Neural crest cell (in vitro differentiated cells): ENCODE measurements at regions not wholly inside any gene's neighbourhood (a gene's known extent, or its start where the extent isn't known, plus 50 kb on each side); places are given as distances from the start of the nearest gene placed in this dataset.

Experiments
- DNase-seq: peaks from one replicate; pipeline ENCODE4 v3.0.0; 2021; ENCODE audit warnings: low read depth, mixed read lengths, low spot score
- H3K27ac Mint-ChIP-seq: one replicate; pipeline ENCODE4 v1.8.0; 2021; ENCODE audit warnings: mild to moderate bottlenecking, mixed read lengths; ENCODE audit not compliant: unreplicated experiment
- H3K27me3 Mint-ChIP-seq: 2 replicates; pipeline ENCODE4 v1.8.0; 2021; ENCODE audit warnings: low read depth, mild to moderate bottlenecking, mixed read lengths
- H3K36me3 Mint-ChIP-seq: 2 replicates; pipeline ENCODE4 v1.8.0; 2021; ENCODE audit warnings: low read depth, mild to moderate bottlenecking, mixed read lengths
- H3K4me1 Mint-ChIP-seq: 2 replicates; pipeline ENCODE4 v1.8.0; 2021; ENCODE audit warnings: mixed read lengths
- H3K4me3 Mint-ChIP-seq: one replicate; pipeline ENCODE4 v1.8.0; 2021; ENCODE audit warnings: mild to moderate bottlenecking, mixed read lengths
- H3K9me3 Mint-ChIP-seq: 2 replicates; pipeline ENCODE4 v1.8.0; 2021; ENCODE audit warnings: mixed read lengths
- CTCF ChIP-seq: fragments of 200-600 bp; sonication (generic); conservative IDR thresholded peaks from 2 replicates; pipeline ENCODE4 v1.5.0; 2021; ENCODE audit warnings: antibody characterized with exemption, mild to moderate bottlenecking

- Mint-ChIP-seq H3K36me3 (no peaks in the 10 kb centered on the region), H3K4me3 (no peak overlapping the region), H3K9me3 (no peaks in the 10 kb centered on the region), H3K27me3 (peaks cover 80% of the 10 kb centered on the region), H3K27ac (no peak overlapping the region), H3K4me1 (peaks cover 12% of the 10 kb centered on the region)
- DNase-seq = no peak
- TF ChIP-seq CTCF = no peak
These were observed 68.3 kb upstream of the RAB11FIP2 start for GRCh38 chr10:118114992-118115391.

- Mint-ChIP-seq H3K4me1 (peaks cover 17% of the 10 kb centered on the region), H3K9me3 (no peaks in the 10 kb centered on the region), H3K4me3 (no peak overlapping the region), H3K27me3 (peaks cover 60% of the 10 kb centered on the region), H3K27ac (no peak overlapping the region), H3K36me3 (no peaks in the 10 kb centered on the region)
- no peak for TF ChIP-seq CTCF
- DNase-seq = no peak
These were observed 65.9 kb upstream of the RAB11FIP2 start for GRCh38 chr10:118112543-118113125.

GRCh38 chr10:118110750-118111149 lies 64.0 kb upstream of the RAB11FIP2 start:
- Mint-ChIP-seq H3K27ac (no peak overlapping the region), H3K4me3 (no peak overlapping the region), H3K9me3 (no peaks in the 10 kb centered on the region), H3K4me1 (peaks cover 9% of the 10 kb centered on the region), H3K36me3 (no peaks in the 10 kb centered on the region), H3K27me3 (peaks cover 41% of the 10 kb centered on the region)
- no peak for TF ChIP-seq CTCF
- DNase-seq = no peak

- H3K9me3 Mint-ChIP-seq = no peaks in the 10 kb centered on the region
- H3K36me3 Mint-ChIP-seq = no peaks in the 10 kb centered on the region
- peaks cover 20% of the 10 kb centered on the region for H3K27me3 Mint-ChIP-seq
- no peak overlapping the region for H3K27ac Mint-ChIP-seq
- peaks cover 5% of the 10 kb centered on the region for H3K4me1 Mint-ChIP-seq
- no peak for DNase-seq
- H3K4me3 Mint-ChIP-seq = no peak overlapping the region
- TF ChIP-seq CTCF = no peak
These were observed 61.7 kb upstream of the RAB11FIP2 start for GRCh38 chr10:118108194-118109026.

- no peak for DNase-seq
- no peak for TF ChIP-seq CTCF
- peaks cover 14% of the 10 kb centered on the region for H3K27me3 Mint-ChIP-seq
- no peaks in the 10 kb centered on the region for H3K36me3 Mint-ChIP-seq
- H3K4me3 Mint-ChIP-seq = no peak overlapping the region
- H3K9me3 Mint-ChIP-seq = no peaks in the 10 kb centered on the region
- H3K27ac Mint-ChIP-seq = no peak overlapping the region
- peaks cover 5% of the 10 kb centered on the region for H3K4me1 Mint-ChIP-seq
These were observed 60.8 kb upstream of the RAB11FIP2 start for GRCh38 chr10:118107541-118107940.
